ENCODE measurements at regions not wholly inside any gene's neighbourhood (a gene's known extent, or its start where the extent isn't known, plus 50 kb on each side); places are given as distances from the start of the nearest gene placed in this dataset.

DNA sequence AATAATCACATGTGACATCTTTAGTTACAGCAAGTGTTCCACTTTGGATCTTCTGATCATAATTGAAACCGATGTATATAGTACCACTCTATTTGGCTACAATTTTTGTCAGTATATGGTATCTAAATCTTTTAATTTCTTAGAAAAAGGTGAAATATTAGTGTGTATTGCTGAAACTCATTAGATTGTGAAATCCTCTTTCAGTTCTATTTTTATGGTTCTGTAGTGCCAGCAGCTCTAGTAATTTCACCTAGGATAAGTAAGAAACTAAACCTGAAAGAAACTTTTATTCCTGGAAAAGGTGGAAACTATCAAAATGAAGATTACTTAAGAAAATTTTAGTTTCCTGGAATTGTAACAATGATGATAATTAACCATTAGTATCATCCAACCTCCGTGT lies 370.9 kb downstream of the NNT start:
- H3K4me3 Mint-ChIP-seq, result no peak overlapping the region
- no peak overlapping the region for H3T11ph ChIP-seq (ENCODE audit: low read length)
- H3K23me2 ChIP-seq (ENCODE audit: insufficient read length, low read depth, low read length, poor library complexity, severe bottlenecking), result no peaks in the 10 kb centered on the region

More for the DNA sequence above, 370.9 kb downstream of the NNT start:
- H3K18ac ChIP-seq (ENCODE audit: insufficient read length, low read depth, low read length), result no peak overlapping the region
- no CpG with 5 or more reads among the region's 2 CpGs for WGBS (ENCODE audit: extremely low coverage, insufficient read length, low lambda C conversion rate)
- H3K27me3 ChIP-seq (ENCODE audit: insufficient read depth, low read length), result no peaks in the 10 kb centered on the region
- H3K14ac ChIP-seq (ENCODE audit: insufficient read depth, low read length), result no peak overlapping the region
- TF ChIP-seq, protein P1, sequence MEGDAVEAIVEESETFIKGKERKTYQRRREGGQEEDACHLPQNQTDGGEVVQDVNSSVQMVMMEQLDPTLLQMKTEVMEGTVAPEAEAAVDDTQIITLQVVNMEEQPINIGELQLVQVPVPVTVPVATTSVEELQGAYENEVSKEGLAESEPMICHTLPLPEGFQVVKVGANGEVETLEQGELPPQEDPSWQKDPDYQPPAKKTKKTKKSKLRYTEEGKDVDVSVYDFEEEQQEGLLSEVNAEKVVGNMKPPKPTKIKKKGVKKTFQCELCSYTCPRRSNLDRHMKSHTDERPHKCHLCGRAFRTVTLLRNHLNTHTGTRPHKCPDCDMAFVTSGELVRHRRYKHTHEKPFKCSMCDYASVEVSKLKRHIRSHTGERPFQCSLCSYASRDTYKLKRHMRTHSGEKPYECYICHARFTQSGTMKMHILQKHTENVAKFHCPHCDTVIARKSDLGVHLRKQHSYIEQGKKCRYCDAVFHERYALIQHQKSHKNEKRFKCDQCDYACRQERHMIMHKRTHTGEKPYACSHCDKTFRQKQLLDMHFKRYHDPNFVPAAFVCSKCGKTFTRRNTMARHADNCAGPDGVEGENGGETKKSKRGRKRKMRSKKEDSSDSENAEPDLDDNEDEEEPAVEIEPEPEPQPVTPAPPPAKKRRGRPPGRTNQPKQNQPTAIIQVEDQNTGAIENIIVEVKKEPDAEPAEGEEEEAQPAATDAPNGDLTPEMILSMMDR (conservative IDR thresholded peaks at IDR 0.05), result no peak
- H3K4me2 ChIP-seq (ENCODE audit: insufficient read depth, insufficient read length, low read length), result no peak overlapping the region
- no peak overlapping the region for H2AK5ac ChIP-seq (ENCODE audit: insufficient read length, low read length)
- no peaks in the 10 kb centered on the region for H3K9me3 ChIP-seq (ENCODE audit: control insufficient read depth, low read depth, low read length)
- no peak overlapping the region for H4K8ac ChIP-seq (replicated peaks; ENCODE audit: insufficient read length, low read depth, low read length)
- H3K79me1 ChIP-seq (ENCODE audit: insufficient read depth, low read depth, low read length, poor library complexity, severe bottlenecking), result no peaks in the 10 kb centered on the region
- H3K27ac ChIP-seq (ENCODE audit: insufficient read length, low read depth, low read length), result no peak overlapping the region
- H2BK5ac ChIP-seq (ENCODE audit: insufficient read length, low read length), result no peak overlapping the region
- peaks cover under 1 to 23% of the 10 kb centered on the region in 2 experiments; a peak in 4 of 5 replicates for H3K9me3 Mint-ChIP-seq
- H4K20me1 ChIP-seq (ENCODE audit: control insufficient read depth, insufficient read depth, insufficient read length), result no peaks in the 10 kb centered on the region
- no peaks in the 10 kb centered on the region for H3K27me3 Mint-ChIP-seq (ENCODE audit: low read depth)
- no peaks in the 10 kb centered on the region for H3K4me1 ChIP-seq (ENCODE audit: insufficient read depth, low read length)
- no peak overlapping the region for H4K91ac ChIP-seq (ENCODE audit: insufficient read length, low read depth, low read length)
- H3K36me3 Mint-ChIP-seq (ENCODE audit: insufficient read depth in 1 of 3, low read depth in 3 of 3), result peaks cover 0 to 13% (median 2%) of the 10 kb centered on the region in 3 experiments; a peak in 5 of 7 replicates
- DNase-seq, result no peak
- no peak overlapping the region for H2BK15ac ChIP-seq (ENCODE audit: low read depth, low read length)
- no peak overlapping the region for H3K27ac Mint-ChIP-seq
- H2BK20ac ChIP-seq (ENCODE audit: low read depth, low read length, poor library complexity, severe bottlenecking), result no peak overlapping the region
- no peaks in the 10 kb centered on the region for H3K4me1 Mint-ChIP-seq
- no peak overlapping the region for H2BK120ac ChIP-seq (ENCODE audit: low read depth, low read length, poor library complexity, severe bottlenecking)
- no peak overlapping the region for H4K5ac ChIP-seq (ENCODE audit: insufficient read length, low read depth, low read length)
- H3K23ac ChIP-seq (ENCODE audit: insufficient read length, low read depth, low read length), result no peak overlapping the region
- H3K9ac ChIP-seq (ENCODE audit: extremely low read depth, insufficient read length, low read length), result no peak overlapping the region
- H2AFZ ChIP-seq (ENCODE audit: low read length), result no peak overlapping the region
- H2BK12ac ChIP-seq (ENCODE audit: insufficient read length, low read depth, low read length), result no peak overlapping the region
- H3K79me2 ChIP-seq (ENCODE audit: insufficient read depth, low read length), result no peaks in the 10 kb centered on the region
- H3K56ac ChIP-seq (ENCODE audit: insufficient read length, low read depth, low read length), result no peak overlapping the region
- no peak overlapping the region for H3K4ac ChIP-seq (ENCODE audit: low read depth, low read length)

Measured in H9 (cell line).